Upper lobe of left lung (tissue), 4 donors: ENCODE measurements at regions not wholly inside any gene's neighbourhood (a gene's known extent, or its start where the extent isn't known, plus 50 kb on each side); places are given as distances from the start of the nearest gene placed in this dataset.

Experiments
- CTCF ChIP-seq, 6 experiments: fragments of 450-650 bp in 4 of 6; fragments of 200-600 bp in 2 of 6; sonication (generic) in 2 of 6; IDR thresholded peaks; one replicate each; pipeline ENCODE4 v1.5.1; 2016 to 2019; ENCODE audit warnings: antibody characterized with exemption in 6 of 6
- EP300 ChIP-seq, 4 donors: sonication (generic); formaldehyde crosslinking; IDR thresholded peaks; one replicate each; pipeline ENCODE4 v1.5.1; 2017; ENCODE audit warnings: antibody characterized with exemption in 4 of 4, control low read depth in 2 of 4

- TF ChIP-seq CTCF (IDR thresholded peaks at IDR 0.05) (no peak), EP300 (IDR thresholded peaks at IDR 0.05) (no peak)
Observed at GRCh38 chr12:25315388-25315787, 64.7 kb upstream of the KRAS start.
